Activated T-cell treated with anti-CD3 and anti-CD28 coated beads, Interleukin-2, amount 50 U/mL, for 4 hours (primary cell): ENCODE measurements at regions not wholly inside any gene's neighbourhood (a gene's known extent, or its start where the extent isn't known, plus 50 kb on each side); places are given as distances from the start of the nearest gene placed in this dataset.

Experiments
- ATAC-seq, 2 donors: fragments of 200-7000 bp; cut with Tn5 transposase; one replicate each; pipeline ENCODE4 v1.10.0; 2021
- DNase-seq: peaks from one replicate; pipeline ENCODE4 v3.0.0-alpha.2; 2020
- H3K27me3 Mint-ChIP-seq: one replicate; pipeline ENCODE4 v1.8.0; 2021; ENCODE audit warnings: low read depth, mixed read lengths
- H3K36me3 Mint-ChIP-seq: one replicate; pipeline ENCODE4 v1.8.0; 2022; ENCODE audit warnings: mixed read lengths; ENCODE audit not compliant: insufficient read depth
- H3K4me1 Mint-ChIP-seq: one replicate; pipeline ENCODE4 v1.8.0; 2021; ENCODE audit warnings: low read depth, mixed read lengths
- H3K4me3 Mint-ChIP-seq: one replicate; pipeline ENCODE4 v1.8.0; 2021; ENCODE audit warnings: mild to moderate bottlenecking, moderate library complexity, mixed read lengths
- H3K9me3 Mint-ChIP-seq: one replicate; pipeline ENCODE4 v1.8.0; 2021; ENCODE audit warnings: mixed read lengths

DNA sequence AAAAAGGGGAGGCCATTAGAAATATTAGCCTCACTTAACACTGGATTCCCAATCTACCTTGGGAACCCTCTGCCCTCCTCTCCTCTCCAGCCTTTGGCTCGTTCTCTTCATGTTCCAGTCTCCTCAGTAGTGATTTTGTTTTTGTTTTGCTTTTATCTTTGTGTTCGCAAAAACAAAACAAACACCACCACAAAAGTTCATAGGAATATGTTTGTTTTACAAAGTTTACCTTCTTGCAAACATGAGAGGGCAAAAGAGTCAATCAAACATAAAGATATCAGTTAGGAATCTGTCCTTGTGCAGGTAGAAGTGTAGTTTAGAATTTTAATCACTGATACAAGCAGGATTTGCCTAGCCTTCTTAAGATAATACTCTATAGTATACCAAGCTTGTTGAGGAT, 179.7 kb upstream of the GUCY1A2 start:
- Mint-ChIP-seq H3K27me3 (no peaks in the 10 kb centered on the region), H3K9me3 (peaks cover 6% of the 10 kb centered on the region), H3K4me3 (no peak overlapping the region), H3K36me3 (no peaks in the 10 kb centered on the region), H3K4me1 (no peaks in the 10 kb centered on the region)
- DNase-seq: no peak
- ATAC-seq: no peak

- peaks cover 12% of the 10 kb centered on the region for H3K9me3 Mint-ChIP-seq
- ATAC-seq: no peak
- H3K27me3 Mint-ChIP-seq: no peaks in the 10 kb centered on the region
- DNase-seq: no peak
- H3K36me3 Mint-ChIP-seq: no peaks in the 10 kb centered on the region
- no peak overlapping the region for H3K4me3 Mint-ChIP-seq
- no peaks in the 10 kb centered on the region for H3K4me1 Mint-ChIP-seq
These were observed 178.5 kb upstream of the GUCY1A2 start for GRCh38 chr11:107196732-107197131.

DNA sequence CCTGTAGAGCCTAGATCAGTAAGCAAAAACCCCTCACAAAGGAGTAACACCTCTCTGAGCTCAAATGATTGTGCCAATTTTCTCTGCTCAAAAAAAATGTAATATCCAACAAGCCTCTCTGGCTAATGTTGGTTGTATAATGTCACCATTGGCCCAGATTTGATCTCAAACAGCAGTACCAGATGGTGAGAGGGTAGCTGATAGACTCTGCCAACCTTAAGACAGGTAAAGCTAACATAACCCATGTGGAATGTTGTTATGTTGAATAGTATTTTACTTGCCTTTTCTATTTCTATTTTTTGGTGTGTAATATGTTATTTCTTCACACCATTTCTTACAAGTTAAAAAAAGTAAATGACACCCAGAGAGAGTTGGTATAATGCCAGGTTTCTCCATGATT, 166.7 kb upstream of the GUCY1A2 start:
- no peaks in the 10 kb centered on the region for H3K27me3 Mint-ChIP-seq
- no peaks in the 10 kb centered on the region for H3K36me3 Mint-ChIP-seq
- H3K4me1 Mint-ChIP-seq: no peaks in the 10 kb centered on the region
- ATAC-seq (no peak), DNase-seq (no peak)
- H3K9me3 Mint-ChIP-seq: no peaks in the 10 kb centered on the region
- H3K4me3 Mint-ChIP-seq: no peak overlapping the region

DNA sequence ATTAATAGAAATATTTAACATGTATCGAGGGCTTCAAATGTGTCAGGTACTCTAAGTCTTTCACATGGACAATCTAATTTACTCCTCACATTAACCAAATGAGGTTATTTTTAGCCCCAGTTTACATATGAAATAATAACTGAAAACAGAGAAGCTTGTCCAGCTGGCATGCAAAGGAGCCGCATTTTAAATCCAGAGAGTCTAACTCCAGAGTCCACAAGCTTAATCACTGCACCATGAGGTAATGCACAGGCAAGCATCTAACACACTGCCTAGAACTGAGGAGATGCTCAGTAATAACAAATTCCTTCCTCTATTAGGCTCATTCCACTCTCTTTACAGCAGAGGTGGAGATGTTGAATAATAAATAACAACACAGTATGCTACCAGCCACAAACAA, 165.7 kb upstream of the GUCY1A2 start:
- Mint-ChIP-seq H3K4me3 (no peak overlapping the region), H3K36me3 (no peaks in the 10 kb centered on the region), H3K4me1 (no peaks in the 10 kb centered on the region), H3K9me3 (no peaks in the 10 kb centered on the region), H3K27me3 (no peaks in the 10 kb centered on the region)
- ATAC-seq (no peak), DNase-seq (no peak)

DNA sequence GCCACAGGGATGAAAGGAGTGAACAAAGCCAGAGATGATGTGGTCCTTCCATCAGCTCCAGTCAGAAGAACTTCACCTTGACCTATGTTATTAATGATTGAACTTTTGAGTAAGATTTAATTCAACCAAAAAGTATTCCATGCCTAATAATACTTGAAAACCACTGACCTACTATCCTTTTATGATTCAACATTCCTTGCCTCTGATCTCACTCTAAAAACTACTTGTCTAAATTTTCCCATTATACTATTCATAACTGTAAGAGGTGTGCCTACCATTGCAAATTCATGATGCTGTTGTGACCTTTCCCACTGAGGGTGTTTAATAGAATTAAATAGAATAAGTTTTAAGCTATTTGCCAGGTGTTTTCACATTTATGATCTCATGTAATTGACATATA, 164.7 kb upstream of the GUCY1A2 start:
- no peak for DNase-seq
- no peak overlapping the region for H3K4me3 Mint-ChIP-seq
- H3K4me1 Mint-ChIP-seq: no peaks in the 10 kb centered on the region
- H3K36me3 Mint-ChIP-seq: peaks cover under 1% of the 10 kb centered on the region
- no peaks in the 10 kb centered on the region for H3K27me3 Mint-ChIP-seq
- ATAC-seq: no peak
- no peaks in the 10 kb centered on the region for H3K9me3 Mint-ChIP-seq

- H3K4me3 Mint-ChIP-seq: no peak overlapping the region
- no peaks in the 10 kb centered on the region for H3K9me3 Mint-ChIP-seq
- DNase-seq (no peak), ATAC-seq (no peak)
- H3K36me3 Mint-ChIP-seq: peaks cover 3% of the 10 kb centered on the region
- H3K27me3 Mint-ChIP-seq: no peaks in the 10 kb centered on the region
- H3K4me1 Mint-ChIP-seq: no peaks in the 10 kb centered on the region
These were observed 162.0 kb upstream of the GUCY1A2 start for GRCh38 chr11:107180236-107180635.

DNA sequence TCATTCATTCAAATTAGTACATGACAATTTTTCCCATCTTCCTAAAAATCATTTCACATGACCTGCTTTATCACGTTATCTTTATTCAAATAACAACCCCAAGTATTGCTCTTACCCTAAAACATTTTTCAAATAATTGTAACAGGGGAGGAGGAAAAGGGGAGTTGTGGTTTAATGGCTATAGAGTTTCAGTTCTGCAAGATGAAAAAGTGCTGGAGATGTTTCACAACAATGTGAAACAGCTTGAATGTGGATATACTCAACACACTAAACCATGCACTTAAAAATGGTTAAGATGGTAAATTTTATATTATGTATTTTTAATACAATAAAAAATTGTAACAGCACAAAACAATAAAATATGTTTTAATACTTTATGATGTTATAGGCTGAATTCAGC, 161.6 kb upstream of the GUCY1A2 start:
- Mint-ChIP-seq H3K4me3 (no peak overlapping the region), H3K9me3 (no peaks in the 10 kb centered on the region), H3K4me1 (no peaks in the 10 kb centered on the region), H3K36me3 (peaks cover 3% of the 10 kb centered on the region), H3K27me3 (no peaks in the 10 kb centered on the region)
- DNase-seq: no peak
- no peak for ATAC-seq

GRCh38 chr11:107177106-107177477, 158.8 kb upstream of the GUCY1A2 start:
- H3K36me3 Mint-ChIP-seq: peaks cover 3% of the 10 kb centered on the region
- no peaks in the 10 kb centered on the region for H3K4me1 Mint-ChIP-seq
- no peak for ATAC-seq
- no peaks in the 10 kb centered on the region for H3K9me3 Mint-ChIP-seq
- H3K4me3 Mint-ChIP-seq: no peak overlapping the region
- no peak for DNase-seq
- no peaks in the 10 kb centered on the region for H3K27me3 Mint-ChIP-seq

DNA sequence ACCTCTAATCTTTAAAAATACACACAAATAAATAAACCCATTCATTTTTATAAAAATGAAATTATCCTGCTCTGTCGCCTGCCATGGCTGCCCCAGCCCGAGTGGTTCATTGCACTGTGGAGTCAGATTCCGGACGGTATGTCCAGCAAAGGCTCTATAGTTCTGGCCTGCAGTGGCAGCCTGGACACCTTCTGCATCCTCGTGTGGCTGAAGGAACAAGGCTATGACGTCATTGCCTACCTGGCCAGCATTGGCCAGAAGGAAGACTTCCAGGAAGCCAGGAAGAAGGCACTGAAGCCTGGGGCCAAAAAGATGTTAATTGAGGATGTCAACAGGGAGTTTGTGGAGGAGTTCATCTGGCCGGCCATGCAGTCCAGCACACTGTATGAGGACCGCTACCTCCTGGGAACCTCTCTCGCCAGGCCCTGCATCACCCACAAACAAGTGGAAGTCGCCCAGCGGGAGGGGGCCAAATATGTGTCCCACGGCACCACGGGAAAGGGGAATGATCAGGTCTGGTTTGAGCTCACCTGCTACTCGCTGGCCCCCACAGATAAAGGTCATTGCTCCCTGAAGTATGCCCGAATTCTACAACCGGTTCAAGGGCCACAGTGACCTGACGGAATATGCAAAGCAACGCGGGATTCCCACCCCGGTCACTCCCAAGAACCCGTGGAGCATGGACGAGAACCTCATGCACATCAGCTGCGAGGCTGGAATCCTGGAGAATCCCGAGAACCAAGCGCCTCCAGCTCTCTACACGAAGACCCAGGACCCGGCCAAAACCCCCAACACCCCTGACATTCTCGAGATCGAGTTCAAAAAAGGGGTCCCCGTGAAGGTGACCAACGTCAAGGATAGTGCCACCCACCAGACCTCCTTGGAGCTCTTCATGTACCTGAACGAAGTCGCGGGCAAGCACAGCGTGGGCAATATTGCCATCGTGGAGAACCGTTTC, 158.2 kb upstream of the GUCY1A2 start:
- Mint-ChIP-seq H3K36me3 (peaks cover 3% of the 10 kb centered on the region), H3K4me1 (no peaks in the 10 kb centered on the region), H3K9me3 (no peaks in the 10 kb centered on the region), H3K4me3 (no peak overlapping the region), H3K27me3 (no peaks in the 10 kb centered on the region)
- no peak for DNase-seq
- no peak for ATAC-seq

DNA sequence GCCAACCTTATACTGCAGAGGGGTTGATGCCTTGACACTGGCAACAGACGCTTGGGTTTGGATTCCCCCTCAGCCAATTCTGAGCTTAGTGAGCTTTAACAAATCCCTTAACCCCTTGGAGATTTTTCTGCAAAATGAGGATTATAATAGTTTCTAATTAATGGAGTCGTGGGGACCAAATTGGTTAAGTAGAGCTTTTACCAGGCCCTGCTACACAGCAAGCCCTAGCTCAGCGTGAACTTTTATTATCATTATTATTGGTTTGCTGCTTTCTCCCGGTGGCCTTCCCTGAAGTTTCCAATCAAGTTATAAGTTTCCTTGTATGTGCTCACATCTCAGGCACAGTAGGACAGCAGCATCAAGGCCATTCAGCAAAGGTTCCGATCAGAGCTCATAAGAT, 156.6 kb upstream of the GUCY1A2 start:
- no peak for DNase-seq
- ATAC-seq: no peak
- Mint-ChIP-seq H3K4me1 (no peaks in the 10 kb centered on the region), H3K36me3 (peaks cover 3% of the 10 kb centered on the region), H3K9me3 (peaks cover 5% of the 10 kb centered on the region), H3K27me3 (no peaks in the 10 kb centered on the region), H3K4me3 (no peak overlapping the region)

DNA sequence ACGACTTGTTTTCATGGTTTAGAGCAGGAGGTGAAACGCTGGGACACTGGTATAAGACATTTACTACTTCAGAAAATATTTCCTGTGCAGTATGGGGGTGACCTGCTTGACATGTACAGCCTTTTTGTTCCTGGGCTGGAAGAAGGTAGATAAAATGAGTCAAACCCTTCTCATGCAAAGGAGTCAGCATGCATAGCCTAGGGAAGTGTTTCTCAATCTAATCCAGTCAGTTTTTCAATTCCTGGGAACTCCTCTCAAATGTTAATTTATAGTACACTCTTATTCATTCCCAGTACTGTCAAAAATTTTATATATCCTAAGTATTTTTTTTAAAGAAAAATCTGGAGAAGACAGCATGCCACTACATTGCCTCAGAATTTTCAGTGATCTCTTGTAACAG, 154.7 kb upstream of the GUCY1A2 start:
- Mint-ChIP-seq H3K4me3 (no peak overlapping the region), H3K27me3 (no peaks in the 10 kb centered on the region), H3K36me3 (peaks cover 2% of the 10 kb centered on the region), H3K4me1 (no peaks in the 10 kb centered on the region), H3K9me3 (peaks cover 8% of the 10 kb centered on the region)
- no peak for ATAC-seq
- DNase-seq: no peak

- Mint-ChIP-seq H3K9me3 (no peaks in the 10 kb centered on the region), H3K4me3 (no peak overlapping the region), H3K4me1 (no peaks in the 10 kb centered on the region), H3K36me3 (no peaks in the 10 kb centered on the region), H3K27me3 (no peaks in the 10 kb centered on the region)
- ATAC-seq (no peak), DNase-seq (no peak)
These were observed 139.5 kb upstream of the GUCY1A2 start for GRCh38 chr11:107157809-107158187.

GRCh38 chr11:107157146-107157808, 139.0 kb upstream of the GUCY1A2 start:
- Mint-ChIP-seq H3K4me1 (no peaks in the 10 kb centered on the region), H3K4me3 (no peak overlapping the region), H3K36me3 (no peaks in the 10 kb centered on the region), H3K9me3 (no peaks in the 10 kb centered on the region), H3K27me3 (no peaks in the 10 kb centered on the region)
- no peak for ATAC-seq
- DNase-seq: no peak

- Mint-ChIP-seq H3K4me3 (no peak overlapping the region), H3K9me3 (no peaks in the 10 kb centered on the region), H3K27me3 (no peaks in the 10 kb centered on the region), H3K4me1 (no peaks in the 10 kb centered on the region), H3K36me3 (no peaks in the 10 kb centered on the region)
- ATAC-seq (no peak), DNase-seq (no peak)
These were observed 133.3 kb upstream of the GUCY1A2 start for GRCh38 chr11:107151579-107151978.

- Mint-ChIP-seq H3K4me1 (no peaks in the 10 kb centered on the region), H3K4me3 (no peak overlapping the region), H3K36me3 (no peaks in the 10 kb centered on the region), H3K9me3 (no peaks in the 10 kb centered on the region), H3K27me3 (no peaks in the 10 kb centered on the region)
- ATAC-seq (no peak), DNase-seq (no peak)
These were observed 132.9 kb upstream of the GUCY1A2 start for GRCh38 chr11:107151158-107151557.
